Occipital lobe (tissue), 2 donors: ENCODE measurements at regions not wholly inside any gene's neighbourhood (a gene's known extent, or its start where the extent isn't known, plus 50 kb on each side); places are given as distances from the start of the nearest gene placed in this dataset. TPM values are rescaled to one million over a fixed set of nuclear protein-coding genes. Genes with fewer than 3 reads are reported as not detected.
"Not testable (repeated sequence)": the region's sequence is repeated elsewhere in the genome, so short reads cannot be mapped to it uniquely, and the experiment has no call there.

Experiments used
- DNase-seq: peaks from one replicate; lab custom pipeline; 2025; lab: John Stamatoyannopoulos, UW
- small RNA-seq: library from RNA; depleted of rRNA; stranded (forward); fragments of <200 nt; gene quantifications from one replicate; pipeline ENCODE3, GENCODE V24; 2014

DNA sequence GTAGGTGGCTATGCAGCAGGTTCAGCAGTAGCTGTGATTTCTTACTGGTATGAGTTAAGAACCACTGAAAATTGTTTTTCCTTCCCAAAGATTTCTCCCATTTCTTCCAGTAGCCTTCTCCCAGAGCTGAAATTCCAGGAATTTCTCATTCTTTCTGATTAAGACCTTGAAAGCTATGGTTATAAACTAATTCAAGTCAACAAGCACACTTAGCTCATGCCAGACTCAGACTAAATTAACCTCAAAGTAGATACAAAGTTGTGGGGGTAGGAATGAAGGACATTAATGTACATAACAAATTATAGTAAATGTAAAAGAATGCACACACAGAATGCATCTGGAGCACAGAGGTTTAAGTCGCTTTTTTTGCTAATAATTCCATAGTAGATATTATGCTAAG, 103.6 kb upstream of the SOX11 start:
- DNase-seq, result no peak

GRCh38 chr2:5589183-5589582, 103.0 kb upstream of the SOX11 start:
- DNase-seq, result no peak

DNA sequence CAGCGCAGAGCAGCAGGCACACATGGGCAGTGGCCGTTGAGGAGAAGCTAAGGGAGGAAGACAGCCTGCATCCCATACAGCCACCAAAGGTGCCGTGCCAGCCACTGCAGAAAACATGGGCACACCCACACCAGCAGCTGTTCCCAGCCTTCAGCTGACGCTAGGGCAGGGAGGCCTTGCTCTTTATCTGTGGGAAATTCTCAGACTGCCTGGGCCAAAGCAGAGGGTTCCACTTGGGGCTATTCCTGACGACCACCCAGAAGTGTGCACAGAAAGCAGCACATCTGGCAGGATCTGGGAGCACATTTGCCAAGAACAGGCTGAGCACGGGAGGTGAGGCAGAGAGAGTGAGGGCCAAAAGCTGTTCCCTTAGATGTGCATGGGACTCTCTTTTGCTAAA, 101.3 kb upstream of the SOX11 start:
- no peak for DNase-seq

GRCh38 chr2:5592916-5593315, 99.3 kb upstream of the SOX11 start:
- no peak for DNase-seq

GRCh38 chr2:5594249-5594695, 97.9 kb upstream of the SOX11 start:
- no peak for DNase-seq

- DNase-seq, result no peak
Observed at GRCh38 chr2:5596868-5597267, 95.3 kb upstream of the SOX11 start.

DNA sequence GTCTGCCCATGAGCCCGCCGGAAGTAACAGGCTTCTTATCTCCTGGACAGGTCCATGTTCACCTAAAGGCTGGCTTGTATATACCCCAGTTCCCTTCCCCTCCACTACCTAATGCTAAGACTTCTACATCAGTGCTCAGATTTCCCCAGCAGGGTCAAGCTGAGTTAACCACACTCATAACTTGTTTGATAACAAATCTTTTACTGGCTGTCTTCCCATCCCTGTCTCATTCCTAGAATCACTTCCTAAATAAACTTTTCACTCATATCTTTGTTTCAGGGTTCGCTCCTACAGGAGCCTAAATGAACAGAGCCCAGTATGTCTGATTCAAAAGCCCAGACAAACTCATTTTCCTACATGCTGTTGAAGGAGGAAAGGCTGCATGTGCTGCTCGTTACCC, 94.0 kb upstream of the SOX11 start:
- DNase-seq, result no peak

GRCh38 chr2:5609201-5609600, 83.0 kb upstream of the SOX11 start:
- no peak for DNase-seq

- DNase-seq, result no peak
Observed at GRCh38 chr2:5612666-5613065, 79.5 kb upstream of the SOX11 start.

- no peak for DNase-seq
Observed at GRCh38 chr2:5616019-5616418, 76.2 kb upstream of the SOX11 start.

GRCh38 chr2:5617358-5617757, 74.8 kb upstream of the SOX11 start:
- DNase-seq, result no peak

DNA sequence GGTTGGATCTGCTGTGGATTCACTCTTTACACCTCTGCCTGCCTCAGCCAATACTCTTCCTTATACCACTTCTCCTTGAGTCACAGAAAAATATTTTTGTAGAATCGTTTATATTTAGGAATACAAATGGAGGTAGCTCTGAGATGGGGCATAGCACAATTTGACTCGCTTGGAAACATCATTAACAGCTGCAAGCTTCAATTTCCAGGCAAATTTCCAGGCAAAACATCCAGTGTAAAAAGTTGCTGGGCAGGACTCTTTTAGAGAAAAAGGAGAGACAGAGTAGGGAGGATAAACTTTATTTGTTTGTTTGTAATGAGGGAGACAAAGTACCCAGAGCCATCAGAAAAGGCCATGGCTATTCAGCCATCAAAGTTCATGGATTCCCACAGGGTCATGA, 74.4 kb upstream of the SOX11 start:
- DNase-seq, result no peak

DNA sequence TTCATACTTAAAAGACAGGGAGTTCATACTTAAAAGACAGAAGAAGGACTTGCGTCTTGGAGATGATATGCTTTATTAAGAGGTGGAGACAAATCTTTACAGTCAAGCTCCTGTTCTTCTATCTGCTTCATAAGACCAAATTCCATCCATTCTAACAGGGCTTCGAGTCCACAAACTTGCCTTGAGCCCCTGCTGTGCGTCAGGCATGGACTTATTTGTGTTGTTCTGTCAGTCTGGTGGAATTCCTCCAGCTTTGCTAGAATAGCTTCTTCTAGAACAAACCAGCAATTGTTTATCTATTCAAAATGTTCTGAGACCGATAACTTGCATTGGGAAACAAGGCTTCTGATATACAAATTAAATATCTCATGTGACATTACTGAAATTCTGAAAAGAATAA, 73.9 kb upstream of the SOX11 start:
- no peak for DNase-seq

- not testable (repeated sequence) for DNase-seq
Observed at GRCh38 chr2:5625556-5626065, 66.6 kb upstream of the SOX11 start.

DNA sequence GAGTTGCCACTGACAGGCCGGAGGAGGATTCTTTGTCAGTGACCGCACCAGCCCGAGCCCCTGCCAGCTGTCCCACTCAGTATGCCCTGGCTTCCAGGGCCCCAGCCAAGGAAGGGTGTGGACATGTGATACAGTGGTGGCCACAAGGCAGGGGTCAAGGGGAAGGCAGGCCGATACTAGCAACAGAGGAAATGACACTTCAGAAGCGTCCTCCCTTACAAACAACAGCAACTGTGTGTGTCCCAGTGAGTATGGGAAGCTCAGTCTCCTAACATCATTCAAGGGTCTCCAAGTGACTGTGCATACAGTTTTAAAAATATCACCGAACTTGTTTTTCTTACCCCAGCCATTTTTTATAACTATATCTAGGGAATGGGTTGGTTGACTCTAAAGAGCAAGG, 63.7 kb upstream of the SOX11 start:
- DNase-seq, result not testable (repeated sequence)

GRCh38 chr2:5629510-5629909, 62.7 kb upstream of the SOX11 start:
- DNase-seq, result not testable (repeated sequence)

GRCh38 chr2:5637051-5637450, 55.1 kb upstream of the SOX11 start:
- not testable (repeated sequence) for DNase-seq

Small RNAs in the stretch of these regions (small RNA-seq; reads per million reads assigned to genes)
- not detected for gene RF00322
- gene RNU6-649P, result not detected
